Kidney (tissue), 13 donors: ENCODE measurements at regions not wholly inside any gene's neighbourhood (a gene's known extent, or its start where the extent isn't known, plus 50 kb on each side); places are given as distances from the start of the nearest gene placed in this dataset.

Experiments
- DNase-seq, 5 donors: peaks; one replicate each; pipeline ENCODE4 v3.0.0-alpha.2; 2013 to 2020
- FAIRE-seq: peaks from 2 replicates; lab custom pipeline; 2012; peaks lifted over from hg19 to GRCh38; lab: Jason Lieb, UNC
- H3K27ac ChIP-seq, 2 donors: one replicate each; pipeline ENCODE4 v1.7.0; 2013; ENCODE audit warnings: low read depth in 2 of 2, low read length in 2 of 2, inconsistent platforms in 1 of 2
- H3K27me3 ChIP-seq: one replicate; pipeline ENCODE4 v1.7.1; 2013; ENCODE audit warnings: low read length, inconsistent platforms; ENCODE audit not compliant: control insufficient read depth, insufficient read depth
- H3K36me3 ChIP-seq, 3 donors: one replicate each; pipeline versions ENCODE4 v1.7.0 to v1.7.1; 2013; ENCODE audit warnings: low read length in 3 of 3, control low read depth in 1 of 3, inconsistent platforms in 1 of 3; ENCODE audit not compliant: insufficient read depth in 3 of 3, control insufficient read depth in 2 of 3
- H3K4me1 ChIP-seq, 3 donors: one replicate each; pipeline versions ENCODE4 v1.7.0 to v1.7.1; 2013; ENCODE audit warnings: low read length in 3 of 3, inconsistent platforms in 1 of 3, low read depth in 1 of 3; ENCODE audit not compliant: control insufficient read depth in 2 of 3, insufficient read depth in 2 of 3
- H3K4me3 ChIP-seq, 3 donors: one replicate each; pipeline versions ENCODE4 v1.7.0 to v1.8.1; 2013; ENCODE audit warnings: low read length in 3 of 3, control low read depth in 1 of 3, inconsistent platforms in 1 of 3
- H3K9ac ChIP-seq, 3 donors: one replicate each; pipeline versions ENCODE4 v1.7.0 to v1.7.1; 2013; ENCODE audit warnings: low read length in 3 of 3, control low read depth in 1 of 3, inconsistent platforms in 1 of 3
- H3K9me3 ChIP-seq, 3 donors: one replicate each; pipeline versions ENCODE4 v1.7.0 to v1.7.1; 2013; ENCODE audit warnings: low read length in 3 of 3, control low read depth in 1 of 3, inconsistent platforms in 1 of 3; ENCODE audit not compliant: control insufficient read depth in 2 of 3, insufficient read depth in 1 of 3
- intact Hi-C: fragments of 100-400 bp; cut with DNase I; formaldehyde crosslinking; loops from one replicate; pipeline ENCODE4 v1.11.1; 2022
- TF ChIP-seq, protein P1 (sequence below): IDR thresholded peaks from 3 replicates; pipeline ENCODE4 v1.5.1; 2012; ENCODE audit warnings: mild to moderate bottlenecking, moderate library complexity, borderline replicate concordance; ENCODE audit not compliant: insufficient read depth; ENCODE audit errors: extremely low read depth
- donor health status: control.
- donor health status: control.
- donor health status: control.
- donor health status: control.
- donor health status: control.
- donor health status: DM: yes; HTN: yes; CAD: no.
- donor health status: Normal renal cell carcinoma (clear cell type).

GRCh38 chr7:130867039-130867438, 133.0 kb upstream of the KLF14 start:
- Histone ChIP-seq H3K4me1 (peaks cover 0 to 6% (median 4%) of the 10 kb centered on the region in 3 donors), H3K9ac (no peak overlapping the region), H3K4me3 (no peak overlapping the region), H3K36me3 (peaks cover 0 to 33% (median 13%) of the 10 kb centered on the region in 3 donors), H3K27me3 (no peaks in the 10 kb centered on the region), H3K27ac (no peak overlapping the region), H3K9me3 (no peaks in the 10 kb centered on the region)
- intact Hi-C loops: no loop called here
- FAIRE-seq: no peak
- DNase-seq: no peak
- TF ChIP-seq, protein P1, sequence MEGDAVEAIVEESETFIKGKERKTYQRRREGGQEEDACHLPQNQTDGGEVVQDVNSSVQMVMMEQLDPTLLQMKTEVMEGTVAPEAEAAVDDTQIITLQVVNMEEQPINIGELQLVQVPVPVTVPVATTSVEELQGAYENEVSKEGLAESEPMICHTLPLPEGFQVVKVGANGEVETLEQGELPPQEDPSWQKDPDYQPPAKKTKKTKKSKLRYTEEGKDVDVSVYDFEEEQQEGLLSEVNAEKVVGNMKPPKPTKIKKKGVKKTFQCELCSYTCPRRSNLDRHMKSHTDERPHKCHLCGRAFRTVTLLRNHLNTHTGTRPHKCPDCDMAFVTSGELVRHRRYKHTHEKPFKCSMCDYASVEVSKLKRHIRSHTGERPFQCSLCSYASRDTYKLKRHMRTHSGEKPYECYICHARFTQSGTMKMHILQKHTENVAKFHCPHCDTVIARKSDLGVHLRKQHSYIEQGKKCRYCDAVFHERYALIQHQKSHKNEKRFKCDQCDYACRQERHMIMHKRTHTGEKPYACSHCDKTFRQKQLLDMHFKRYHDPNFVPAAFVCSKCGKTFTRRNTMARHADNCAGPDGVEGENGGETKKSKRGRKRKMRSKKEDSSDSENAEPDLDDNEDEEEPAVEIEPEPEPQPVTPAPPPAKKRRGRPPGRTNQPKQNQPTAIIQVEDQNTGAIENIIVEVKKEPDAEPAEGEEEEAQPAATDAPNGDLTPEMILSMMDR: no peak

DNA sequence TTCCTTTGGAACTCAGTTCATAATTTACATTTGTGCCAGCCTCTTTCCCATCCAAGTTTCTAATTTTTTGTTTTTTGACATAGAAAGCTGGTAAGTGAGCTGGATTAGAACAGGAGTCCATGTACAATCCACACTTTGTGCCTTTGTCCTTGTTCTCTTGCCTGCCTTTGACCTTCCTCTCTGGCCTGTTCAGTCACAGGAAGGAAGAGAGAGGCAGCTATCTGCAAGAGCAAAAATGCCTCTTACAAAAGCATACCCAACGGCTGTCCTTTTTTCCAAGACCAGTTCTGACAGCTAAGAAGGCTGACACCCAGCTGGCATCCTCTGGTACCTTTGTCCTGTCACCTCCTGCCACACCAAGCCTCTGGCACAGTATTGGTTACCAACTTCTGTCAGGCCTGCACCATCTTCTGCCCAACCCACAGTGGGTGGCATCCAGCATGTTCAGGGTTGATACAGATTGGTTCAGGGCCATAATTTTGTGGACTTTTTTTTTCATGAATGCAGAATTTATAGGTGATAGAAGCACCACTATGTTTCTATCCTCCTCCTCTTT, 133.7 kb upstream of the KLF14 start:
- TF ChIP-seq, protein P1: no peak
- intact Hi-C loops: no loop called here
- no peak overlapping the region for H3K27ac ChIP-seq
- DNase-seq: no peak
- peaks cover 0 to 6% (median 4%) of the 10 kb centered on the region in 3 donors for H3K4me1 ChIP-seq
- H3K9me3 ChIP-seq: no peaks in the 10 kb centered on the region
- H3K36me3 ChIP-seq: peaks cover 0 to 39% (median 16%) of the 10 kb centered on the region in 3 donors
- H3K9ac ChIP-seq: no peak overlapping the region
- no peaks in the 10 kb centered on the region for H3K27me3 ChIP-seq
- FAIRE-seq: no peak
- no peak overlapping the region for H3K4me3 ChIP-seq

GRCh38 chr7:130868139-130868538, 134.1 kb upstream of the KLF14 start:
- no peak overlapping the region for H3K27ac ChIP-seq
- TF ChIP-seq, protein P1: no peak
- intact Hi-C loops: no loop called here
- H3K9ac ChIP-seq: no peak overlapping the region
- no peaks in the 10 kb centered on the region for H3K27me3 ChIP-seq
- no peak overlapping the region for H3K4me3 ChIP-seq
- H3K4me1 ChIP-seq: peaks cover 0 to 6% (median 4%) of the 10 kb centered on the region in 3 donors
- no peak for FAIRE-seq
- peaks cover 0 to 39% (median 15%) of the 10 kb centered on the region in 3 donors for H3K36me3 ChIP-seq
- DNase-seq: no peak
- no peaks in the 10 kb centered on the region for H3K9me3 ChIP-seq

DNA sequence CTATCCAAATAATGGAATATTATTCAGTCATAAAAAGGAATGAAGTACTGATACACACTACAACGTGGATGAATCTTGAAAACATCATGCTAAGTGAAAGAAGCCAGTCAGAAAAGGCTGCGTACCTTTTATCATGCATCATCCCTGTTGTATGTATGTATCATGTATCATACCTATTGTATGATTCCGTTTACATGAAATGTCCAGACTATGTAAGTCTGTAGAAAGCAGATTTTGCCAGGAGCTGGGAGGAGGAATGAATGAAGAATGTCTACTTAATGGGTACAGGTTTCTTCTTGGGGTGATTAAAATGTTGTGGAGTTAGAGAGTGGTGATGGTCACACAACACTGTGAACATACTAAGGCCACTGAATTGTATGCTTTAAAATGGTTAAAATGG, 135.9 kb upstream of the KLF14 start:
- TF ChIP-seq, protein P1: no peak
- Histone ChIP-seq H3K27me3 (no peaks in the 10 kb centered on the region), H3K36me3 (peaks cover 0 to 39% (median 23%) of the 10 kb centered on the region in 3 donors), H3K9ac (no peak overlapping the region), H3K27ac (no peak overlapping the region), H3K9me3 (no peaks in the 10 kb centered on the region), H3K4me1 (peaks cover 0 to 11% (median 4%) of the 10 kb centered on the region in 3 donors), H3K4me3 (no peak overlapping the region)
- DNase-seq (no peak), FAIRE-seq (no peak)
- intact Hi-C loops: no loop called here
